Suppressor macrophage treated with lipopolysaccharide for 1 hour (primary cell): ENCODE measurements at regions not wholly inside any gene's neighbourhood (a gene's known extent, or its start where the extent isn't known, plus 50 kb on each side); places are given as distances from the start of the nearest gene placed in this dataset.

Source experiments
- DNase-seq, 3 donors: peaks; one replicate each; pipeline ENCODE4 v3.0.0-alpha.2; 2020 to 2022

GRCh38 chr13:103969520-103970050, 903.4 kb upstream of the SLC10A2 start:
- DNase-seq: no peak

- no peak for DNase-seq
Observed at GRCh38 chr13:103965506-103966243, 899.5 kb upstream of the SLC10A2 start.

- no peak for DNase-seq
Observed at GRCh38 chr13:103961784-103962183, 895.6 kb upstream of the SLC10A2 start.

- DNase-seq: no peak
Observed at GRCh38 chr13:103961129-103961528, 894.9 kb upstream of the SLC10A2 start.

GRCh38 chr13:103960001-103960400, 893.8 kb upstream of the SLC10A2 start:
- no peak for DNase-seq

GRCh38 chr13:103958691-103959090, 892.5 kb upstream of the SLC10A2 start:
- no peak for DNase-seq

GRCh38 chr13:103957939-103958338, 891.7 kb upstream of the SLC10A2 start:
- DNase-seq: no peak

- DNase-seq: no peak
Observed at GRCh38 chr13:103953859-103954258, 887.6 kb upstream of the SLC10A2 start.

DNA sequence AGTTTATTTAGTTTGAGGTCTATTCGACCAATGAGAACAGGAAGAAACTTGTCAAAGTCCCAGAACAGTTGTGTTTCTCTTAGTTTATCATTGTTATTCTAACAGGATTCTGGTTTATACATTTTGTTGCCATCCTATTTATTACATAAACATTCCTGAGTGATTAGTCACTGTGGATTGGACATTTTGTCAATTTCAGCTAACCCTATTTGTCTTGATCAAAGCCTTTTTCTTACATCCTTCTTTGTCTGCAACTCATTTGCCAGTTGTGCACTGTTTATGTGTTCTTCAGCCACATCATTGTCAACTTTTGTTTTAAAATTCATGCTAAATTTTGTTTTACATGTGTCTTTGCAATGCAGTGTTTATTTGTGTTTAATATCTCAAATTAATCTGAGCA, 886.0 kb upstream of the SLC10A2 start:
- no peak for DNase-seq

GRCh38 chr13:103948426-103948825, 882.2 kb upstream of the SLC10A2 start:
- DNase-seq: no peak

- no peak for DNase-seq
Observed at GRCh38 chr13:103945836-103946235, 879.6 kb upstream of the SLC10A2 start.

DNA sequence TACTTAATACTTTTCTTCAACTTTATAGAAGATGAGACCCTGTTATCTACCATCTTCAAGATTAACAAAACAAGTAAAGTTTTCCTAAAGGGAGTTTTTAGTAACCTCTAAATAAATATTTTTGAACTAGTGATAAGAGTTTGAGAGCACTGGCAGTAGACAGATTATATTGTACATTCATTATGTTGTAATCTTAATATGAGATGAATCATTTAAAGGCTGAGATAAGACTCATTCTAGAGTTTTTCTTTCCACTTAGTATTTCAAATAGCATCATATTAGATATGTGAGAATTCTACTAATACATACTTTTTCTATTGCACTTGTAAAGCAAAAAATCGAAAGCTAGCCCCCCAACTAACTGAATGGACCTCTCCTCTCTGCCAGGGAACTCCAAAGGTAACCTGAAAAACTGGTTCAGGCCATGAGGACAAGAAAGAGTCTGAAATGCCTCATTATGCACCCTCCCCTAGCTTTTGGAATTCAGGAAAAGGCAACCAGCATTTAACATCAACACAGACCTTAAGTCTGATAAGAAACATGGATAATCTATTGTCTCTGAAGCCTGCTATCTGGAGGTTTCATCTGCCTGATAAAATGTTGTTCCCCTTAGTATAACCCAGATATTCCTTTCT, 875.4 kb upstream of the SLC10A2 start:
- DNase-seq: no peak

GRCh38 chr13:103935117-103935516, 868.9 kb upstream of the SLC10A2 start:
- no peak for DNase-seq

DNA sequence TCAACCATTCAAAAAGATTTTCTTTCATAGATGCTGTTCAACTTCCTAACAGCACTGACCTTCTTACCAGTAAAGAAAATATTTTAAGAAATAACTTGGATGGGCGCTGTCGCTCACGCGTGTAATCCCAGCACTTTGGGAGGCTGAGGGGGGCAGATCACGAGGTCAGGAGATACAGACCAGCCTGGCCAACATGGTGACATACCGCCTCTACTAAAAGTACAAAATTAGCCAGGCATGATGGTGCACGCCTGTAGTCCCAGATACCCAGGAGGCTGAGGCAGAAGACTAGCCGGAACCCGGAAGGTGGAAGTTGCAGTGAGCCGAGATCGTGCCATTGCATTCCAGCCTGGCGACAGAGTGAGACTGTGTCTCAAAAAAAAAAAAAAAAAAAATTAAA, 865.7 kb upstream of the SLC10A2 start:
- DNase-seq: no peak

- no peak for DNase-seq
Observed at GRCh38 chr13:103931331-103931845, 865.2 kb upstream of the SLC10A2 start.

- DNase-seq: no peak
Observed at GRCh38 chr13:103926118-103926517, 859.9 kb upstream of the SLC10A2 start.

GRCh38 chr13:103908911-103909310, 842.7 kb upstream of the SLC10A2 start:
- DNase-seq: no peak

- no peak for DNase-seq
Observed at GRCh38 chr13:103908274-103908673, 842.1 kb upstream of the SLC10A2 start.

DNA sequence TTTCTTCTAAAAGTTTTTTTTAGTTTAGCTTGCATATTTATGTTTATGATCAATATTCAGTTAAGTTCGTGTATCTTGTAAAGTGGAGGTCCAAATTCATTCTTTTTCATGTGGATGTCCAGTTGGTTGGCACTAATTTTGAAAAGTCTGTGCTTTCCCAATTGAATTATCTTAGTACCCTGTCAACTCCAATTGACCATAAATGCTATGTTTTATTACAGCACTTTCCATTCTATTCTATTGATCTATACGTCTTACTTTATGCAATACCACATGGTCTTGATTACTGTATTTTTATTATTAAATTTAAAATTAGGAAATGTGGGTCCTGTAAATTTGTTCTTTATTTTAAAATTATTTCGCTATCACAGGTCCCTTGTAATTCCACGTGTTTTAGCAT, 837.6 kb upstream of the SLC10A2 start:
- no peak for DNase-seq

GRCh38 chr13:103898481-103898880, 832.3 kb upstream of the SLC10A2 start:
- no peak for DNase-seq

DNA sequence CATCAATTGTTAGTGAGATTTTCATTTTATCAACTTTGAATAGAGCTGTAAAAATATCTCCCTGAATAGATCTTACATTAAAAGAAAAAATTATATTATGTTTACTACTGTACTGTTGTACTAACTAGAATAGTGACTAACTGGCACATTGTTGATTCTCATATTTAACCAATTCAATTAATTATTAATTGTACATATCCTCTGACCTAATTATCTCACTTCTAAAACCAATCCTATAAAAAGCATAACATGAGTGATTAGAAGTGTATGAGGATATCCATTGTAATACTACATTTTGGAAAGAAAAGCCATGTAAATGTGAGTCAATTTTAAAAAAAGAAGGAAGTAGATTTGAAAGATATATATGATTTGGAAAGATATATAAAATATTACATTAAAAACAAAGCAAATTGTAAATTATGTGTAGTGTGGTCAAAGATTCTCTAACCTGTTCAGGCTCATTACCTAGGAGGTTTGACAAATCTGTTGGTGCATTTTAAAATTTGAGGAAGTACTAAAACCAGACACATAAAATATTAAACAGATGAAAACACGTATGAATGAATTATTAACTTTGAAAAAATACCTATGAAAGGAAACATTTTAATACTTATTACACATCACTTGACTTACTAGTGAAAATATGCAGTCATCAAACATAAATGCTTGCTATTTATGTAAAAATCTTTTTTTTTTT, 829.8 kb upstream of the SLC10A2 start:
- no peak for DNase-seq

DNA sequence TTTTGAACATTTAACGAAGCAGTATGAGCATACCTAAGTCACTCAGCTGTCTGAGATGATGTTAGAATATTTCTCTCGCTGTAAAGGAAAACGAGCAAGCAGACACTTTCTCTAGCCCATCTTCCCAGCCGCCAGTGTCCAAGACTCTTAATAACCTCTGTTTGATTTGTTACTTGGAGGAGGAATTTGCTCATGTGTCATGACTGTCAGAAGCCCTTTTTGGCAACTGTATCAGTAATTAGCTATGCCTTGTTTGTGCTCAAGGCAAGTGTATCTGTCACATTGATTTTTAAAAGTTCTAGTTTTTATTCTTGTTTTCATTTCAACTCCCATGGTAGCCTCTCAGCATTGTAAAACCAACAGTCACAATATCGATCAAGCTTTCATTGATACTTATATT, 828.4 kb upstream of the SLC10A2 start:
- no peak for DNase-seq

- no peak for DNase-seq
Observed at GRCh38 chr13:103884101-103884723, 818.0 kb upstream of the SLC10A2 start.
